Lower leg skin (tissue), 4 donors: ENCODE measurements at regions not wholly inside any gene's neighbourhood (a gene's known extent, or its start where the extent isn't known, plus 50 kb on each side); places are given as distances from the start of the nearest gene placed in this dataset.

Experiments
- DNase-seq, 2 donors: peaks; one replicate each; pipeline ENCODE4 v3.0.0-alpha.2; 2019; ENCODE audit warnings: low spot score in 2 of 2
- H3K4me3 ChIP-seq: fragments of 200-600 bp; sonication (generic); 2 replicates; pipeline ENCODE4 v1.5.1; 2017; ENCODE audit warnings: mild to moderate bottlenecking, low read depth; ENCODE audit not compliant: poor library complexity, severe bottlenecking
- POLR2A ChIP-seq, 2 donors: fragments of 450-650 bp; IDR thresholded peaks; one replicate each; pipeline ENCODE4 v1.6.1; 2016 to 2017; ENCODE audit warnings: antibody characterized with exemption in 2 of 2, mild to moderate bottlenecking in 1 of 2, moderate library complexity in 1 of 2
- WGBS, 2 donors: methylation state at CpG; one replicate each; pipeline ENCODE4 v1.1.5; 2018; 5-methylcytosine and 5-hydroxymethylcytosine counted together
- intact Hi-C: fragments of 100-400 bp; cut with DNase I; formaldehyde crosslinking; loops from one replicate; pipeline ENCODE4 v1.15.0; 2023; ENCODE audit warnings: low total_unique reads
- TF ChIP-seq, protein P1 (sequence below), 3 donors: fragments of 450-650 bp; IDR thresholded peaks; one replicate each; pipeline ENCODE4 v1.5.1; 2016; ENCODE audit warnings: antibody characterized with exemption in 3 of 3, mild to moderate bottlenecking in 3 of 3, moderate library complexity in 2 of 3

DNA sequence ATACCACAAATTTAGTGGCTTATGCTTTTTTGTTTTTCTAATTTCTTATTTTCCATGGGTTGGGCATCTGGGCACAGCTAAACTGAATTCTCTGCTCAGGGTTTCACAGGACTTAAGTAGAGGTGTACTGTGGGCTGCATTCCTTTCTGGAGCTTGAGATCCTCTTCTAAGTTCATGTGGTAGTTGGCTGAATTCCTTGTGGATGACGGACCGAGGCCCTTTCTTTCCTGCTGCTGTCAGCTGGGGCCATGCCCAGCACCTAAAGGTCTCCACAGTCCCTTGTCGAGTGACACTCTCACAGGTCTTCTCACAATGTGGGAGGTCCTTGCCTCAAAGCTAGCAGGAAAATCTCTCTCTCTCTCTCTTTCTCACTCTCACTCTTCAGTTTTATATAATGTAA is 433.5 kb upstream of the LRATD1 start:
- intact Hi-C loops, result no loop called here
- no peak for TF ChIP-seq POLR2A (IDR thresholded peaks at IDR 0.05)
- TF ChIP-seq, protein P1, sequence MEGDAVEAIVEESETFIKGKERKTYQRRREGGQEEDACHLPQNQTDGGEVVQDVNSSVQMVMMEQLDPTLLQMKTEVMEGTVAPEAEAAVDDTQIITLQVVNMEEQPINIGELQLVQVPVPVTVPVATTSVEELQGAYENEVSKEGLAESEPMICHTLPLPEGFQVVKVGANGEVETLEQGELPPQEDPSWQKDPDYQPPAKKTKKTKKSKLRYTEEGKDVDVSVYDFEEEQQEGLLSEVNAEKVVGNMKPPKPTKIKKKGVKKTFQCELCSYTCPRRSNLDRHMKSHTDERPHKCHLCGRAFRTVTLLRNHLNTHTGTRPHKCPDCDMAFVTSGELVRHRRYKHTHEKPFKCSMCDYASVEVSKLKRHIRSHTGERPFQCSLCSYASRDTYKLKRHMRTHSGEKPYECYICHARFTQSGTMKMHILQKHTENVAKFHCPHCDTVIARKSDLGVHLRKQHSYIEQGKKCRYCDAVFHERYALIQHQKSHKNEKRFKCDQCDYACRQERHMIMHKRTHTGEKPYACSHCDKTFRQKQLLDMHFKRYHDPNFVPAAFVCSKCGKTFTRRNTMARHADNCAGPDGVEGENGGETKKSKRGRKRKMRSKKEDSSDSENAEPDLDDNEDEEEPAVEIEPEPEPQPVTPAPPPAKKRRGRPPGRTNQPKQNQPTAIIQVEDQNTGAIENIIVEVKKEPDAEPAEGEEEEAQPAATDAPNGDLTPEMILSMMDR (IDR thresholded peaks at IDR 0.05), result no peak
- 44 to 63% methylated on average over 3 of the region's 3 CpGs for WGBS, 2 donors
- H3K4me3 ChIP-seq, result no peak overlapping the region
- DNase-seq, result no peak

DNA sequence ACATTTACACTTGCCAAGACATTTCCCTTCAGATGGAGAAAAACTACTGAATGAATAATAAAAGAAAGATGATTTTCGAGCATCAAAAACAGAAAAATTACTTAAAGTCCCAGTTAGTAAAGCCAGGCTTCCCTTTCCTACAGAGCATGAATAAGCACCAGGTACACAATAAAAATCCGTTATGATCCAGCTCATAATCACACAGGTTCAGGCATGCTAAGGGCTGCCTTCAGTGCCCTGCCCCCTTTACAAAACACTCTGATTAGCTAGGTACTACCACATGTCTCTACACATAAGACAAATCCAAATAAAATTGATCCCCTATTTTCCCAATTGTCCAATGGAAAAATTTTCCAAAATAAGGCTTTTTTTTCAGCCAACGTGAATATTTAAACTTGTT is 413.2 kb upstream of the LRATD1 start:
- no peak for DNase-seq
- 21 to 26% methylated on average over 3 of the region's 3 CpGs for WGBS, 2 donors
- intact Hi-C loops, result no loop called here
- TF ChIP-seq, protein P1 (IDR thresholded peaks at IDR 0.05), result no peak
- TF ChIP-seq POLR2A (IDR thresholded peaks at IDR 0.05), result no peak
- no peak overlapping the region for H3K4me3 ChIP-seq

DNA sequence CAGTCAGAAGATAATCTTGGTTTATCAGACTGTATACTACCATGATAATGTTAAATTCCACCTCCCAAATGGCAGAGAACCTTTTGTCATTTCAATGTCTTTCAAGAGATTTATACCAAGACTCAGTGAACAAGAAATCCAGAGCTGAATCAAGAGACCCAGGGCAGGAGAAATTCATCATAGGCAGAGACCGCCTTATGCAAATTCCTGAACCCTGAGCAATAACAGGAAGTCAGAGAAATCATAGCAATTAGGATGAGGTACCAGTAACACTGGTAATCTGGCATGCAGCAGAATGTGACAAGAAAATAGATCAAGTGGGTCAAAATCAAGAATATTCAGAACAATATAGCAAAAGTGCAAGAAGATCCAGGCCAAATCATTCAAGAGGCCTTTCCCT is 412.4 kb upstream of the LRATD1 start:
- no peak for DNase-seq
- TF ChIP-seq, protein P1 (IDR thresholded peaks at IDR 0.05), result no peak
- no peak for TF ChIP-seq POLR2A (IDR thresholded peaks at IDR 0.05)
- no peak overlapping the region for H3K4me3 ChIP-seq
- intact Hi-C loops, result no loop called here
- WGBS, 2 donors, result 63 to 79% methylated on average over 1 of the region's 1 CpG

DNA sequence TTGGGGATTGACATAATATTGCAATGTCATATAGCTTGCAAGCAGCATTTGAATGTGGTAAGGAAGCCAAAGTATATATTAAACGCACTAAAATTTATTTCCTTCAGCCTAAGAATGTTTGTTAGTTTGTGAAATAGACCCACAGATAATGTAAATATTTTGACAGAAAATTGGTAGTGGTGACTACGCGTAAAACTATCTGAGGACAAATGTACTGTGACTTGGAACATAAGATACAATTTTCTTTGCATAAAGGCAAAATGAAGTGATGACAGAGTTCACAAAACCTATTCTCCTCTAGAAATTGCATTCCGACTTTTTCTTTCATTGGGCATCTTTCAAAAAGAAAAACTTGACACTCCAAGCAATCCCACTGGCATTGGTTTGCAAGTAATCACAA is 411.1 kb upstream of the LRATD1 start:
- no peak for TF ChIP-seq POLR2A (IDR thresholded peaks at IDR 0.05)
- TF ChIP-seq, protein P1 (IDR thresholded peaks at IDR 0.05), result no peak
- intact Hi-C loops, result no loop called here
- 70 to 83% methylated on average over 4 of the region's 4 CpGs for WGBS, 2 donors
- no peak overlapping the region for H3K4me3 ChIP-seq
- DNase-seq, result no peak

DNA sequence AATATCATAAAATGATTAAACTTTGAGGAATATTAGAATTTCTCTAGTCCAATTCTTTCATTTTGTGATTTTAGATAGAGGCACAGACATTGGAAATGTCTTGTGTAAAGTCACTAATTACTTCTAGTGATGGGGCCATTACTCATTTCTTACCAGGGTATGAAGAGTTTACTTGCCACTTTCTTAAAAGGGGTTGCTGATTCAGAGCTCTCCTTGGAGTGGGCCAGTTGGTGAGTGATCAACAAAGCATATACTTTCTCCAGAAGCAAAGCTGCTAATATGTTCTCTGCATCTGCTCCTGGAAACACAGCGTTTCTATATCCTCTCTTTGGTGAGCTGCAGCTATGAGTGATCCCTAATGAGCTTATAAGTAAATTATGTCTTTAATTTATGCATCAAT is 408.9 kb upstream of the LRATD1 start:
- no peak for DNase-seq
- TF ChIP-seq POLR2A (IDR thresholded peaks at IDR 0.05), result no peak
- TF ChIP-seq, protein P1 (IDR thresholded peaks at IDR 0.05), result no peak
- WGBS, 2 donors, result 52 to 81% methylated on average over 1 of the region's 1 CpG
- intact Hi-C loops, result no loop called here
- H3K4me3 ChIP-seq, result no peak overlapping the region

DNA sequence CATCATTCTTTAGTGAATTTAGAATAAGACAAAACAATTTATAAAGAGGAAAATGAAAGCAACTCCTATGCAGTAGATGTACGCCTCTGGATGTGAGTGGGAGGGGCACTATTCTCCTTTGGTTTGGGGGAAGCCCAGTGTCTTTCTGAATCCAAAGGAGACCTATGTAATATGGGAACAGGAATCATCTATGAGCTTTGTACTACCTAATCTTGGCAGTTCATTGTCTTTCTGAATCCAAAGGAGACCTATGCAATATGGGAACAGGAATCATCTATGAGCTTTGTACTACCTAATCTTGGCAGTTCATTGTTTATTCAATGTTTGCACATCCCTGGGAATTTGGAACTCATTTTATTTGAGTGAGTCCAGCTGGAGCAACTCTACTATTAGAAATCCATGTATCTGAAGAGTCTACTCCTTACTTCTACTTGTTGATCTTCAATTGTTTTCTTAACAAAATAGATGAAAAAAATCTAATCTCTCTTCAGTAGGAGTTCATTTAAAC is 401.1 kb upstream of the LRATD1 start:
- WGBS, 2 donors, result 83 to 88% methylated on average over 1 of the region's 1 CpG
- no peak for DNase-seq
- intact Hi-C loops, result no loop called here
- TF ChIP-seq, protein P1 (IDR thresholded peaks at IDR 0.05), result no peak
- TF ChIP-seq POLR2A (IDR thresholded peaks at IDR 0.05), result no peak
- no peak overlapping the region for H3K4me3 ChIP-seq
